ENCODE measurements at regions not wholly inside any gene's neighbourhood (a gene's known extent, or its start where the extent isn't known, plus 50 kb on each side); places are given as distances from the start of the nearest gene placed in this dataset.

DNA sequence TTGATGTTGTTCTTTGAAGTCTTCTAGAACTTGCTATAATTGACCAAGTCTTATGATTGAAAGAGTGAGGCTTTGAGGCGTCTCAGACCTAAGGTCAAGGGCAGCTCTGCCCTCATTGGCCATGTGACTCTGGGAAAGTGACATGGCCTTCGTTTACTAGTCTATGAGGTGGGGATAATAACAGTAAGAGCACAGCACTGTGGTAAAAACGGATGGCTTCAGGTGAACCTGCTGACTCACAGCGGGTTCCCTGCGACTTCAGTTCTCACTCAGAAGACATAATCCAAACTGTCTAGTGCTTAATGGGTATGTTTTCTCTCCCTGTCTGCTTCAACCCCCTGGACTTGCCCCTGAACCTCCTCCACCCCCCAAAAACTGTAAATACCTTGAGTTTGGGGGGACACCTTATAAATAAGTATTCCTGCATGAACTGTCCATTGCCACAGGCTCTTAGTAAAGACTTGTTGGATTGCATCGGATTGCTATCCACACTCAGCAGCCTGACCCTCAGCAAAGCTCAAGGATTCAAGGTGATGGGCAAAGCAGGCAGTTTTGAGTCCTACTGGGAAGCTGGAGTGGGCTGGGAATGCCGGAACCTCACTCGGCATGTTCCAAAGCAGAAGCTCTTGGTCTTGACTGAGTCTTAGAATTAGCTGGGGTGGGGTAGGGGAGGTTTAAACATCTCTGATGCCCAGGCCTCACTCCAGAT lies 304.6 kb downstream of the KLF6 start:
- TF ChIP-seq EZH2 (IDR thresholded peaks at IDR 0.05; ENCODE audit: borderline replicate concordance, low read depth, low read length, poor library complexity, severe bottlenecking) = no peak
- TF ChIP-seq, protein P1, sequence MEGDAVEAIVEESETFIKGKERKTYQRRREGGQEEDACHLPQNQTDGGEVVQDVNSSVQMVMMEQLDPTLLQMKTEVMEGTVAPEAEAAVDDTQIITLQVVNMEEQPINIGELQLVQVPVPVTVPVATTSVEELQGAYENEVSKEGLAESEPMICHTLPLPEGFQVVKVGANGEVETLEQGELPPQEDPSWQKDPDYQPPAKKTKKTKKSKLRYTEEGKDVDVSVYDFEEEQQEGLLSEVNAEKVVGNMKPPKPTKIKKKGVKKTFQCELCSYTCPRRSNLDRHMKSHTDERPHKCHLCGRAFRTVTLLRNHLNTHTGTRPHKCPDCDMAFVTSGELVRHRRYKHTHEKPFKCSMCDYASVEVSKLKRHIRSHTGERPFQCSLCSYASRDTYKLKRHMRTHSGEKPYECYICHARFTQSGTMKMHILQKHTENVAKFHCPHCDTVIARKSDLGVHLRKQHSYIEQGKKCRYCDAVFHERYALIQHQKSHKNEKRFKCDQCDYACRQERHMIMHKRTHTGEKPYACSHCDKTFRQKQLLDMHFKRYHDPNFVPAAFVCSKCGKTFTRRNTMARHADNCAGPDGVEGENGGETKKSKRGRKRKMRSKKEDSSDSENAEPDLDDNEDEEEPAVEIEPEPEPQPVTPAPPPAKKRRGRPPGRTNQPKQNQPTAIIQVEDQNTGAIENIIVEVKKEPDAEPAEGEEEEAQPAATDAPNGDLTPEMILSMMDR (conservative IDR thresholded peaks at IDR 0.05; ENCODE audit: low read depth, low read length) = no peak

Data from A673 (cell line).